Dermis blood vessel endothelial cell (primary cell): ENCODE measurements at regions not wholly inside any gene's neighbourhood (a gene's known extent, or its start where the extent isn't known, plus 50 kb on each side); places are given as distances from the start of the nearest gene placed in this dataset.
"Not testable (repeated sequence)": the region's sequence is repeated elsewhere in the genome, so short reads cannot be mapped to it uniquely, and the experiment has no call there.

Experiments
- DNase-seq: peaks from one replicate; pipeline ENCODE4 v3.0.0; 2010

- DNase-seq: no peak
These were observed 516.1 kb upstream of the CDH10 start for GRCh38 chr5:25160891-25161290.

- DNase-seq: no peak
These were observed 506.0 kb upstream of the CDH10 start for GRCh38 chr5:25150819-25151218.

- no peak for DNase-seq
These were observed 483.8 kb upstream of the CDH10 start for GRCh38 chr5:25128606-25129005.

DNA sequence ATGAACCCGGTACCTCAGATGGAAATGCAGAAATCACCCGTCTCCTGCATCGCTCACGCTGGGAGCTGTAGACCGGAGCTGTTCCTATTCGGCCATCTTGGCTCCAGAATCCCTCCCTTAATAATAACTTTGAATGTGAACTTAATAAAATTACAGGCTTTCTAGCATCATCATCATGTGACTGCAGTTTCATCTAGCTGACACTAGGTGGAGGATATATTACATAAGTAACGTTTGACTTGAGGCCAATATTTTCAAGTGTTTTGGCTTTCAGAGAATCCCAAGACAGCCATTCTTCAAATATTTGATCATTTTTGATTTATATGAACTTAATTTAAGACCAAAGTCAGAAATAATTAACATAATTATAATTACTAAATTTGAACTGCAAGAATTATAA is 474.9 kb upstream of the CDH10 start:
- no peak for DNase-seq

DNA sequence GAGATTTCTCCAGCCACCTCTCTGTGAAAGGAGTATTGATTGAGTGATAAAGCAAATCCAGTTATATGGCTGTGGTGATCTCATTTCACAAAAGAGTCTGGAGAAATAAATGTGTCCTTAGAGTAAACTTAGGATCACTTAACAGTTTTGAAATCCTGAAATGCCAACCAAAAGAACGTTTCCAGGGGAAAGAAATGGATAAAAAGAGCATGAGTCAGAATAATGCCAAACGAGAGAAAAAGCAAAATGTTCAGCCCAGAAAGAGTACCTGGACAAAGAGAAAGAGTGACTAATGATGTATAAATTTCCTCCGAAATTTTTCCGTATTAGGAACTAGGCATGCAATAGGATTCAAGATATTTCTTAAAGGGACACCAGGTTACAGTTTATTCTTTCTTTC is 463.1 kb upstream of the CDH10 start:
- no peak for DNase-seq

- no peak for DNase-seq
These were observed 454.8 kb upstream of the CDH10 start for GRCh38 chr5:25099538-25099937.

DNA sequence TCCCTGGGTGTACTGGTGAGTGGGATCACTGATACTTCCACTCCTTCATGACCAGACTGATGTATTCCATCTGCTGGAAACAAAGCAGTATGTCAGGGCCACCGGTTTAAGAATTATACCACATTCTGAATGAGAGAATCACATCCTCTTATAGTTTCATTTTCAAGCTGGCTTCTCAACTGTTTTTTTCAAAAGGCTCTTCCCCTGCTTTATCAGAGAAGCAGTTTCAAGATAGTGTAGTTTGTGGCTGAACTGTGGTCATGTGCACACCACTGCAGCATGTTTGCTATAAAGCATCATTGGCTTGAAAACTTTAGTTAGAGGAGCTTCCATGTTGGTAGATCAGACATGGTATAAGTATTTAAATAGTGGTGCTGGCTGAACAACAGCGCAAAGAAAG is 450.5 kb upstream of the CDH10 start:
- no peak for DNase-seq

GRCh38 chr5:25094219-25094618 is 449.4 kb upstream of the CDH10 start:
- no peak for DNase-seq

DNA sequence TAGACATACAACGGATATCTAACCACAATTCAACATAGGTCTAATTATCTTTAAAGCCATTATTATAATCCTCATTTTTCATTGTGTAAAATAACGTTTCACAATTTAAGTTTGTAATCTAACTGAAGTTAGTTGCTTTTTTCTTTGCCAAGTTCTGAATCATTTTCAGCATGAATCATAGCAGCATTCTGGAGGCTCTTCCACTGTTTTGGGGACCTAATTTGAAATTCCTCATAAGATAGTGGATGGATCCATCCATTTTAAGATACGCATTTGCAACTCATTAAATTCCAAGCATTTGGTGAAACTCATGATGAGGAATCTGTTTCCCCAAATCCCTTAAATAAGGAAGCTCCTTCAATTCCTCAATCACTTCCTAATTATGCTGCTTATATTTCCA is 447.1 kb upstream of the CDH10 start:
- DNase-seq: no peak

DNA sequence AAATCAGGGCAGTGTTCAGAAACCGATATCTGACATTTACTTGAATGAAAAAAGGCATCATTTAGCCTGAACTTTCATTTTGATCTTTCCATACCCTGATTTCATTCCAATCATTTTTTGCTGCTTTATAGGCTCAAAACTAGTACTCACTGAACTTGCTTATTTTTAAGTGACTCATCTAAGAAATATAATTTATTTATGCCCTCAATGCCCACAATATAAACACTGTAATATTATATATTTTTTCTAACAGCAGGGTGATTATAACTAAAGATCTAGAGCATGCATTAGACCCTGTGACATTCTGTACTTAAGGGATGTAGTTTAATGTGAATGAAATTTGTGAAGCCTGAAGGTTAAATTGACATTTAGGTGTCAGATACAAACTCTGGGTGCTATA is 446.1 kb upstream of the CDH10 start:
- DNase-seq: no peak

DNA sequence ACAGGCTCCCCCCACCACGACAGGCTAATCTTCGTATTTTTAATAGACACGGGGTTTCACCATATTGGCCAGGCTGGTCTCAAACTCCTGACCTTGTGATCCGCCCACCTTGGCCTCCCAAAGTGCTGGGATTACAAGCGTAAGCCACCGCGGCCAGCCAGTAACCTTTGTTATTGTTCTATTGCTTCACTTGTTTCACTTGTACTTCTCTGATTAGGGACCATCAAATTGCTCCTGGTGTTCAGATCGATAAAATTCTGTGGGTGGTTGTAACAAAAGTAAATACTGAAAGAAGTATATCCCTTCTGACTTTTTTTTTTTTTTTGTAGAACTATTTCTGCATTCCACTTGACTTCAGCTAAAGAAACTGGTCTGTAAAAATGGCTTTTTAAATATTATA is 445.5 kb upstream of the CDH10 start:
- no peak for DNase-seq

DNA sequence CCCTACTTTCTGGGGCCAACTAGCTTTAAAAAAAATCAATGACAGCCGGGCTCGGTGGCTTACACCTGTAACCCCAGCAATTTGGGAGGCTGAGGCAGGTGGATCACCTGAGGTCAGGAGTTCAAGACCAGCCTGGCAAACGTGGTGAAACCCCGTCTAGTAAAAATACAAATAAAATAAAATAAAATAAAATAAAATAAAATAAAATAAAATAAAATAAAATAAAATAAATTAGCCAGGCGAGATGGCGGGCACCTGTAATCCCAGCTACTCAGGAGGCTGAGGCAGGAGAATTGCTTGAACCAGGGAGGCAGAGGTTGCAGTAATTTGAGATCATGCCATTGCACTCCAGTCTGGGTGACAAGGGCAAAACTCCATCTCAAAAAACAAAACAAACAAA is 443.9 kb upstream of the CDH10 start:
- DNase-seq: not testable (repeated sequence)

- DNase-seq: not testable (repeated sequence)
These were observed 438.5 kb upstream of the CDH10 start for GRCh38 chr5:25083261-25083660.

DNA sequence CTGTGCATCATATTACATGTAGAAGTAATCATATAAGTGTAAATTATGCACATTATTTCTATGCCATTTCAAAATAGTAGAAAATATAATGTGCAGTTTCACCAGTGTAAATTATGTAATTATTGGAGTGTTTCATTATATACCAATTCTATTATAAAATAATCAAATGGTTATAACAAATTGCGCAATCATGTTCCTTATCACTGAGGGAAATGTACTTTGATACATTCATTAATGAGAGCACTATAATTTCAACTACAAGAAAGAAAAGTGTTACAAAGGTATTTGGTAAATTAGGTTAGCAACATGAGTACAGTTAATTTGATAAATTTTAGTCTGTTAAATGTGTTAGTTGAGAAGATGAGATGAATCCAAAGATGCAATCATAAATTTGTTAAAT is 421.5 kb upstream of the CDH10 start:
- no peak for DNase-seq

DNA sequence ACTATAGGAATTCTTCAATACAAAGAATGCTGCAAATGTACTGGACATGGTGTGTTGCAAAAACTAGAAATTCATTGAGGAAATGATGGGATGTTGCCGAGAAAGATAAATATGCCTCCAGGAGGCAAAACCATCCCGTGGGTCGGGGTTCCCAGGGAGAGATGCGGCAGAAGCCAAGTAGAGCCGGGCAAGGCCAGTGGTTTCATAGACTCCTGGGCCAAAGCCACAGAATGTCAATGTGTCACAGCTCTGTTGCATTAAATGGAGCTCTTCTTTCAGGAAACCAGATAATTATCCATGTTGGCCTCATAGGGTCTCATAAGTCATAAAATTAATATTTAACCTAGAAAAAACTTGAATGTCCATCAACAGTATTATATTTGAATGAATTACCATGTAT is 419.5 kb upstream of the CDH10 start:
- DNase-seq: no peak

DNA sequence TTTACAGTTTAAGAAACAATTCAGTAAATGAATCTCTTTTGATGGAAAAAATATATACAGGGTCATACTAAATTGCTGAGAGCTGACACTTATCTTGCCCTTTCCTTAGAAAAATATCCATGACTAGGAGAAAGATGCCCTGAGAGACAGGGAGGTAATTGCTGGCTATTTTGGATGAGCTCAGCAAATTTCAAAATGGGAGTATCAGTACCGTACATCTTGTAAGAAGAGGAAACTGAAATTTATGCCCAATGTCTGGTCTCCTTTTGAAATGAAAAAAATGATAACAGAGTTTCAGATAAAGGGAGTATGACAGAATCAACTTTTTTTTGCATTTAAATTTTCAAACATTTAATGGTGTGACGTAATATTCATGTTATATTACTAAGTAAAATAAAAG is 415.8 kb upstream of the CDH10 start:
- DNase-seq: no peak

GRCh38 chr5:25056836-25057235 is 412.1 kb upstream of the CDH10 start:
- DNase-seq: no peak

DNA sequence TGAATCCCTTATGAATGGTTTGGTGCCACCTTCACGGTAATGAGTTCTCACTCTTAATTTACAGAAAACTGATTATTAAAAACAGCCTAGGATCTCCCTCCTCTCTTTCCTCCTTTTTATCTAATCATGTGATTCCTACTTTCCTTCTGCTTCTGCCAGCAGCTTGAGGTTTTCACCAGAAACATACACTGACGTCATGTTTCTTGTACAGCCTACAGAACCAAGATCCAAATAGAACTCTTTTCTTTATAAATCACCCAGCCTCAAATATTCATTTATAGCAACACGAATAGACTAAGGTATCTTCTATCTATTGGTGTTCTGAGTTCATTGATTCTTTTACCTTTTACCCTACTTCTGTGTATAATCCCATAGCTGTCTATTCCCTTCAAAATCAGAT is 388.9 kb upstream of the CDH10 start:
- DNase-seq: no peak

DNA sequence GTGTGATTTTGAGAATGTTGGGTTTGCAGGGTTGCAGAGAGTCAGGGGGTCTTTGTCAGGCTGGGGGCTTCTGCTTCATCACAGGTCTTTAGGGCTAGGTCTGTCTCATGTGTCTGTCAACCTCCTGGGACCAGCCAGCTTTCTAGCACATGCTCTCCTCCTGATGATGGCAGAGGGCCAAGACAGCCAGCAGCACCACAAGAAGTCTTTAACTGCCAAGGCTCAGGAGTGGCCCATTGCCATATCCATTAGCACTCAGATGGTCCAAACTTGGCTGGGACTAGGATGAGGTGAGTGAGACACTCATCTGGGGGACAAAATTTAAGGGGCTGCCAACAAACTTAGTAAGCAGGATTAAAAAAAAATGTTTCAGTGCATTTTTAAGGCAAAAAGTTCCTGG is 384.2 kb upstream of the CDH10 start:
- DNase-seq: no peak

DNA sequence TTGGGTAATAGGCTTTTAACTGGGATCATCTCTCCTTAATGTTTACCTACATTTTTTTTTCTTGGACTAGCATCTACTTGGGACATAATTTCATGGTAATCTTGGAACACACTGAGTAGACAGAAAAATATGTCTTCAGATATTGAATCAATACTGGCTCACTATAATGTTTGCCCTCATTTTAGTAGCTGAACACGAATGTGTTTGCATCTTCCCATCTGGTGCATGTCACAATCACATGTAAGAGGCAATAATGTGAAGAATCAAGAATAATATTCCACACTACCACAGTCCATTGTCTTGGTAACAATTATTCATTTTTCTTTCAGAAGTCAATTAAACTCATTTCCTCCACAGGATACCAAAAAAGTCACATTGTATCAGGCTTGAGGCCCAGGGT is 382.7 kb upstream of the CDH10 start:
- no peak for DNase-seq

GRCh38 chr5:25027061-25027460 is 382.3 kb upstream of the CDH10 start:
- DNase-seq: no peak

GRCh38 chr5:25025831-25026230 is 381.1 kb upstream of the CDH10 start:
- DNase-seq: no peak

- DNase-seq: no peak
These were observed 375.7 kb upstream of the CDH10 start for GRCh38 chr5:25020454-25020853.

DNA sequence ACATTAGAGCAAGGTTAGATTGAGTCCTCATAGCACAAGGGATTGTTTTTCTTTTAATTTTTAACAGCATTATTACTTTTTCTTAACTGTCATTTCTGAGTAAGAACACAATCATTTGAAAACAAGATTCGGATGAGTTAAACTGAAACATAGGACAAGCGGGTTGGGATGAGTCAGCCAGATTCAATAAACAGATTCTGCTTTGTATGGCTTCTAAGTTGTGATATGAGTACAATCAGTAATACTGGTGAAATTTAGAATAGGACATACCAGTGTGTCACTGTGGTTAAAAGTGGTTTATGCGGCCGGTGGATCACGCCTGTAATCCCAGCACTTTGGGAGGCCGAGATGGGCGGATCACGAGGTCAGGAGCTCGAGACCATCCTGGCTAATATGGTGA is 364.3 kb upstream of the CDH10 start:
- no peak for DNase-seq

DNA sequence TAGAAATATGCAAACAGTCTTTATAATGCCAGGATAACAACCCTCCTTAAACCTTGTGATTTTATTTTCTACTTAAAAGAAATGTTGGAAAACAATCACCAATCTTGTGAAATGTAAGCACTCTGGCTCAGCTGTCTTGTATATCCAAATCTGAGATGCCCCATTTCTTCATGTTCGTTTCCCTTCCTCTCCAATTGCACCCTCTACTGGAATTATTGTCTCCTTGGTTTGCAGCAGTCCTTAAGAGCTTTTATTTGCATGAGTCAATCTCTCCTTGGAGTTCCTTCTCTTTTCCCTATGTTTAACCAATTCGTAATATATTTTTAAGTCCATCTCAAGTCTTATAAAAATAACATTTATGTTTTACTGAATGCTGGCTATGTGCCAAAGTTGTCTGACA is 362.0 kb upstream of the CDH10 start:
- no peak for DNase-seq

- DNase-seq: no peak
These were observed 361.5 kb upstream of the CDH10 start for GRCh38 chr5:25006237-25006636.
